SK-N-SH (cell line): ENCODE measurements at regions not wholly inside any gene's neighbourhood (a gene's known extent, or its start where the extent isn't known, plus 50 kb on each side); places are given as distances from the start of the nearest gene placed in this dataset.

Experiments used
- CHD2 ChIP-seq: fragments of 150-350 bp; IDR thresholded peaks from 2 replicates; pipeline ENCODE4 v1.6.1; 2018; ENCODE audit warnings: low read length; ENCODE audit not compliant: partially characterized antibody
- EP300 ChIP-seq, 2 experiments: IDR thresholded peaks; 2 replicates each; pipeline versions ENCODE4 v1.4.0 to v1.6.1; 2012; ENCODE audit warnings: borderline replicate concordance in 1 of 2, low read depth in 1 of 2, low read length in 1 of 2
- JUND ChIP-seq: IDR thresholded peaks from 2 replicates; pipeline ENCODE4 v1.4.0; 2012
- MXI1 ChIP-seq: IDR thresholded peaks from 2 replicates; pipeline ENCODE4 v1.6.1; 2012; ENCODE audit warnings: mild to moderate bottlenecking, low read depth, low read length, improper control_type of control experiment
- NRF1 ChIP-seq: IDR thresholded peaks from 2 replicates; pipeline ENCODE4 v1.6.1; 2012; ENCODE audit warnings: low read depth, mild to moderate bottlenecking, low read length
- POLR2AphosphoS5 ChIP-seq: IDR thresholded peaks from 2 replicates; pipeline ENCODE4 v1.6.1; 2012; ENCODE audit warnings: low read depth, low read length
- RAD21 ChIP-seq: IDR thresholded peaks from 2 replicates; pipeline ENCODE4 v1.6.1; 2012; ENCODE audit warnings: mild to moderate bottlenecking, low read length
- RFX5 ChIP-seq: IDR thresholded peaks from 2 replicates; pipeline ENCODE4 v1.6.1; 2012; ENCODE audit warnings: mild to moderate bottlenecking, improper control_type of control experiment, low read length
- TAF1 ChIP-seq: IDR thresholded peaks from 2 replicates; pipeline ENCODE4 v1.6.1; 2012; ENCODE audit warnings: low read depth, mild to moderate bottlenecking, low read length, moderate library complexity, borderline replicate concordance
- TF ChIP-seq, protein P1 (sequence below): fragments of 200-600 bp; sonication (generic); IDR thresholded peaks from 2 replicates; pipeline ENCODE4 v1.6.1; 2017; ENCODE audit warnings: antibody characterized with exemption, mild to moderate bottlenecking, moderate library complexity
- TF ChIP-seq, protein P2 (sequence below): fragments of 150-350 bp; IDR thresholded peaks from 2 replicates; pipeline ENCODE4 v1.6.1; 2017; ENCODE audit warnings: antibody characterized with exemption, low read length, low read depth, borderline replicate concordance

DNA sequence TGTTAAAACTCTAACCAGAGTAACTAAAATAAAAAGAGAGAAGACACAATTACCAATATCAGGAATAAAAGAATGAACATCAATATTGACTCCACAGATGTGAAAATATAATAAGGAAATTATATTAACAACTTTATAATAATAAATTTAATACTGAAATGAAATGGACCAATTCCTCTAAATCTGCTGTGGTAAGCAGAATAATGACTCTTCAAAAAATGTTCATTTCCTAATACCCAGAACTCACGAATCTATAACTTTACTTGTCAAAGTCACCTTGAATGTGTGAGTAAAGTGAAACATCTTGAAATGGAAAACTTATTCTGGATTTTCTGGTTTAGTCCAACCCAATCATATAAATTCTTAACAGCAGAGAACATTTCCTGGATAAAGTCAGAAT lies 1391.1 kb downstream of the FAM133A start:
- no peak for TF ChIP-seq POLR2AphosphoS5
- TF ChIP-seq, protein P1, sequence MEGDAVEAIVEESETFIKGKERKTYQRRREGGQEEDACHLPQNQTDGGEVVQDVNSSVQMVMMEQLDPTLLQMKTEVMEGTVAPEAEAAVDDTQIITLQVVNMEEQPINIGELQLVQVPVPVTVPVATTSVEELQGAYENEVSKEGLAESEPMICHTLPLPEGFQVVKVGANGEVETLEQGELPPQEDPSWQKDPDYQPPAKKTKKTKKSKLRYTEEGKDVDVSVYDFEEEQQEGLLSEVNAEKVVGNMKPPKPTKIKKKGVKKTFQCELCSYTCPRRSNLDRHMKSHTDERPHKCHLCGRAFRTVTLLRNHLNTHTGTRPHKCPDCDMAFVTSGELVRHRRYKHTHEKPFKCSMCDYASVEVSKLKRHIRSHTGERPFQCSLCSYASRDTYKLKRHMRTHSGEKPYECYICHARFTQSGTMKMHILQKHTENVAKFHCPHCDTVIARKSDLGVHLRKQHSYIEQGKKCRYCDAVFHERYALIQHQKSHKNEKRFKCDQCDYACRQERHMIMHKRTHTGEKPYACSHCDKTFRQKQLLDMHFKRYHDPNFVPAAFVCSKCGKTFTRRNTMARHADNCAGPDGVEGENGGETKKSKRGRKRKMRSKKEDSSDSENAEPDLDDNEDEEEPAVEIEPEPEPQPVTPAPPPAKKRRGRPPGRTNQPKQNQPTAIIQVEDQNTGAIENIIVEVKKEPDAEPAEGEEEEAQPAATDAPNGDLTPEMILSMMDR, result no peak
- TF ChIP-seq, protein P2, sequence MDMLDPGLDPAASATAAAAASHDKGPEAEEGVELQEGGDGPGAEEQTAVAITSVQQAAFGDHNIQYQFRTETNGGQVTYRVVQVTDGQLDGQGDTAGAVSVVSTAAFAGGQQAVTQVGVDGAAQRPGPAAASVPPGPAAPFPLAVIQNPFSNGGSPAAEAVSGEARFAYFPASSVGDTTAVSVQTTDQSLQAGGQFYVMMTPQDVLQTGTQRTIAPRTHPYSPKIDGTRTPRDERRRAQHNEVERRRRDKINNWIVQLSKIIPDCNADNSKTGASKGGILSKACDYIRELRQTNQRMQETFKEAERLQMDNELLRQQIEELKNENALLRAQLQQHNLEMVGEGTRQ, result no peak
- TF ChIP-seq RAD21, result no peak
- no peak for TF ChIP-seq RFX5
- TF ChIP-seq CHD2, result no peak
- no peak for TF ChIP-seq JUND
- no peak for TF ChIP-seq MXI1
- TF ChIP-seq EP300 (IDR thresholded peaks at IDR 0.05; ENCODE audit: borderline replicate concordance in 1 of 2, low read depth in 1 of 2, low read length in 1 of 2), result no peak
- no peak for TF ChIP-seq TAF1
- no peak for TF ChIP-seq NRF1
